ENCODE measurements at regions not wholly inside any gene's neighbourhood (a gene's known extent, or its start where the extent isn't known, plus 50 kb on each side); places are given as distances from the start of the nearest gene placed in this dataset.

DNA sequence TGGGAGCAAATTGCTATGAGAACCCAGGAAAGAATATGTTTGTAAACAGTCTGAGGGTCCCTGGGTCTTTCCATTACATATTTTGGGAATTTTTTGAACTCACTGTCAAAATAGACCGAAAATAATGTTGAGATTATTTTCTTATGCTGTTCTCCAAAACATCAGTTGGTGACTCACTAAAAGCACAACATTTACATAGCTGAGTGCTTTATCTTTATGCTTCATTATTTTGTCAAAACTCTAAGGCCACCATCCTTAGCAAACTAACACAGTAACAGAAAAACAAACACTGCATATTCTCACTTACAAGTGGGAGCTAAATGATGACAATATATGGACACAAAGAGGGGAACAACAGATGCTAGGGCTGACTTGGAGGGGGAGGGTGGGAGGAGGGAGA, 459.3 kb downstream of the ADGRL2 start:
- no peak overlapping the region for H4K91ac ChIP-seq (ENCODE audit: low read depth, low read length)

GRCh38 chr1:82258887-82259286, 458.2 kb downstream of the ADGRL2 start:
- Histone ChIP-seq H3K23ac (ENCODE audit: low read length) (no peak overlapping the region), H3K18ac (ENCODE audit: low read length) (no peak overlapping the region), H3K79me1 (ENCODE audit: low read length) (no peaks in the 10 kb centered on the region), H3K27ac (ENCODE audit: low read depth, low read length) (no peak overlapping the region), H3K4me2 (ENCODE audit: low read length) (no peak overlapping the region), H2AFZ (ENCODE audit: insufficient read depth, low read length, poor library complexity) (no peak overlapping the region), H2BK12ac (ENCODE audit: low read length) (no peak overlapping the region), H3K9ac (ENCODE audit: low read length) (no peak overlapping the region), H3K14ac (ENCODE audit: low read length) (no peak overlapping the region), H2AK5ac (ENCODE audit: low read length) (no peak overlapping the region), H3K4me3 (ENCODE audit: low read depth, low read length) (no peak overlapping the region), H4K91ac (ENCODE audit: low read depth, low read length) (no peak overlapping the region), H3K36me3 (ENCODE audit: control insufficient read depth in 1 of 2, insufficient read depth in 2 of 2, low read length in 2 of 2) (no peaks in the 10 kb centered on the region), H3K79me2 (ENCODE audit: control insufficient read depth, insufficient read depth, low read length, poor library complexity) (no peaks in the 10 kb centered on the region), H3K4me1 (ENCODE audit: control insufficient read depth in 1 of 2, insufficient read depth in 2 of 2, low read length in 2 of 2) (peaks cover 0 to 2% of the 10 kb centered on the region in 2 experiments), H2BK5ac (ENCODE audit: low read depth, low read length, poor library complexity) (no peak overlapping the region), H3K9me3 (ENCODE audit: insufficient read depth, low read depth, low read length) (no peaks in the 10 kb centered on the region), H3K27me3 (ENCODE audit: insufficient read depth, low read length) (no peaks in the 10 kb centered on the region), H4K12ac (ENCODE audit: low read depth, low read length) (no peak overlapping the region), H3K4ac (ENCODE audit: low read depth, low read length) (no peak overlapping the region), H2BK120ac (ENCODE audit: insufficient read depth, low read length, poor library complexity) (no peak overlapping the region), H4K8ac (ENCODE audit: low read depth, low read length) (no peak overlapping the region)
- DNase-seq = no peak
- no CpG with 5 or more reads among the region's 5 CpGs for WGBS (ENCODE audit: extremely low coverage, insufficient coverage, insufficient read length)

More for the DNA sequence above, 459.3 kb downstream of the ADGRL2 start:
- Histone ChIP-seq H2BK12ac (ENCODE audit: low read length) (no peak overlapping the region), H2AK5ac (ENCODE audit: low read length) (no peak overlapping the region), H3K14ac (ENCODE audit: low read length) (no peak overlapping the region), H3K9ac (ENCODE audit: low read length) (no peak overlapping the region), H3K36me3 (ENCODE audit: control insufficient read depth in 1 of 2, insufficient read depth in 2 of 2, low read length in 2 of 2) (no peaks in the 10 kb centered on the region), H4K8ac (ENCODE audit: low read depth, low read length) (no peak overlapping the region), H3K9me3 (ENCODE audit: insufficient read depth, low read depth, low read length) (no peaks in the 10 kb centered on the region), H3K79me2 (ENCODE audit: control insufficient read depth, insufficient read depth, low read length, poor library complexity) (no peaks in the 10 kb centered on the region), H3K18ac (ENCODE audit: low read length) (no peak overlapping the region), H3K4me2 (ENCODE audit: low read length) (no peak overlapping the region), H3K4me3 (ENCODE audit: low read depth, low read length) (no peak overlapping the region), H3K4ac (ENCODE audit: low read depth, low read length) (no peak overlapping the region), H3K27ac (ENCODE audit: low read depth, low read length) (no peak overlapping the region), H2AFZ (ENCODE audit: insufficient read depth, low read length, poor library complexity) (no peak overlapping the region), H3K23ac (ENCODE audit: low read length) (no peak overlapping the region), H2BK5ac (ENCODE audit: low read depth, low read length, poor library complexity) (no peak overlapping the region), H4K12ac (ENCODE audit: low read depth, low read length) (no peak overlapping the region), H3K79me1 (ENCODE audit: low read length) (no peaks in the 10 kb centered on the region), H3K27me3 (ENCODE audit: insufficient read depth, low read length) (no peaks in the 10 kb centered on the region), H3K4me1 (ENCODE audit: control insufficient read depth in 1 of 2, insufficient read depth in 2 of 2, low read length in 2 of 2) (peaks cover 0 to 2% of the 10 kb centered on the region in 2 experiments), H2BK120ac (ENCODE audit: insufficient read depth, low read length, poor library complexity) (no peak overlapping the region)
- no CpG with 5 or more reads among the region's 1 CpG for WGBS (ENCODE audit: extremely low coverage, insufficient coverage, insufficient read length)
- DNase-seq = no peak

DNA sequence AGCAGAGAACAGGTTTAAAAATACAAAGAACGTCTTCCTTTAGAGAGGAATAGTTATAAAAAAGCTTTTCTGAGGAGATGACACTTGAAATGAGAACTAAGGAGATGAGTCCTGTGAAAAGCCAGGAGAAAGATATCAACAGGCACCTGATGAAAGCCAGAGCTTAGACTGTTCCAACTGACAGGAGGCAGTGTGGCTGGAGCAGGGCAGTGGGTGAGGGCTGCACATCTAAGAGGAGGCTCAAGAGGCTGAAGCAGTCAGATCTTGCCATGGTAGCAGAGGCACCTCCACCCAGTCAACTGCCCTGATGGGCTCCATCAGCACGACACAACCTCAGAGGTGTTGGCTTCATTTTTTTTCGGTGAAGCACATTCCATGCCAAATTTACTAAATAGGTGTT, 445.3 kb downstream of the ADGRL2 start:
- no peak overlapping the region for H3K4me2 ChIP-seq (ENCODE audit: low read length)
- no peak overlapping the region for H2BK120ac ChIP-seq (ENCODE audit: insufficient read depth, low read length, poor library complexity)
- H3K79me1 ChIP-seq (ENCODE audit: low read length) = no peaks in the 10 kb centered on the region
- H3K18ac ChIP-seq (ENCODE audit: low read length) = no peak overlapping the region
- WGBS (ENCODE audit: extremely low coverage, insufficient coverage, insufficient read length) = no CpG with 5 or more reads among the region's 3 CpGs
- no peak overlapping the region for H4K91ac ChIP-seq (ENCODE audit: low read depth, low read length)
- H3K27ac ChIP-seq (ENCODE audit: low read depth, low read length) = no peak overlapping the region
- H4K8ac ChIP-seq (ENCODE audit: low read depth, low read length) = no peak overlapping the region
- no peak for DNase-seq
- no peak overlapping the region for H2AK5ac ChIP-seq (ENCODE audit: low read length)
- H3K9me3 ChIP-seq (ENCODE audit: insufficient read depth, low read depth, low read length) = no peaks in the 10 kb centered on the region
- H4K12ac ChIP-seq (ENCODE audit: low read depth, low read length) = no peak overlapping the region
- H3K4ac ChIP-seq (ENCODE audit: low read depth, low read length) = no peak overlapping the region
- H2BK5ac ChIP-seq (ENCODE audit: low read depth, low read length, poor library complexity) = no peak overlapping the region
- no peaks in the 10 kb centered on the region for H3K79me2 ChIP-seq (ENCODE audit: control insufficient read depth, insufficient read depth, low read length, poor library complexity)
- no peak overlapping the region for H3K9ac ChIP-seq (ENCODE audit: low read length)
- no peak overlapping the region for H3K14ac ChIP-seq (ENCODE audit: low read length)
- no peak overlapping the region for H3K23ac ChIP-seq (ENCODE audit: low read length)
- H3K4me3 ChIP-seq (ENCODE audit: low read depth, low read length) = no peak overlapping the region
- H3K27me3 ChIP-seq (ENCODE audit: insufficient read depth, low read length) = no peaks in the 10 kb centered on the region
- no peak overlapping the region for H2AFZ ChIP-seq (ENCODE audit: insufficient read depth, low read length, poor library complexity)
- H3K36me3 ChIP-seq (ENCODE audit: control insufficient read depth in 1 of 2, insufficient read depth in 2 of 2, low read length in 2 of 2) = no peaks in the 10 kb centered on the region
- no peak overlapping the region for H2BK12ac ChIP-seq (ENCODE audit: low read length)
- peaks cover 0 to 2% of the 10 kb centered on the region in 2 experiments for H3K4me1 ChIP-seq (ENCODE audit: control insufficient read depth in 1 of 2, insufficient read depth in 2 of 2, low read length in 2 of 2)

- Histone ChIP-seq H2BK12ac (ENCODE audit: low read length) (no peak overlapping the region), H3K36me3 (ENCODE audit: control insufficient read depth in 1 of 2, insufficient read depth in 2 of 2, low read length in 2 of 2) (no peaks in the 10 kb centered on the region), H2BK120ac (ENCODE audit: insufficient read depth, low read length, poor library complexity) (no peak overlapping the region), H3K18ac (ENCODE audit: low read length) (no peak overlapping the region), H3K23ac (ENCODE audit: low read length) (no peak overlapping the region), H2BK5ac (ENCODE audit: low read depth, low read length, poor library complexity) (no peak overlapping the region), H4K12ac (ENCODE audit: low read depth, low read length) (no peak overlapping the region), H2AK5ac (ENCODE audit: low read length) (no peak overlapping the region), H4K8ac (ENCODE audit: low read depth, low read length) (no peak overlapping the region), H3K9ac (ENCODE audit: low read length) (no peak overlapping the region), H3K27me3 (ENCODE audit: insufficient read depth, low read length) (no peaks in the 10 kb centered on the region), H2AFZ (ENCODE audit: insufficient read depth, low read length, poor library complexity) (no peak overlapping the region), H3K27ac (ENCODE audit: low read depth, low read length) (no peak overlapping the region), H3K9me3 (ENCODE audit: insufficient read depth, low read depth, low read length) (no peaks in the 10 kb centered on the region), H3K4me1 (ENCODE audit: control insufficient read depth in 1 of 2, insufficient read depth in 2 of 2, low read length in 2 of 2) (peaks cover 0 to 2% of the 10 kb centered on the region in 2 experiments), H3K79me2 (ENCODE audit: control insufficient read depth, insufficient read depth, low read length, poor library complexity) (no peaks in the 10 kb centered on the region), H3K14ac (ENCODE audit: low read length) (no peak overlapping the region), H3K4ac (ENCODE audit: low read depth, low read length) (no peak overlapping the region), H4K91ac (ENCODE audit: low read depth, low read length) (no peak overlapping the region), H3K4me2 (ENCODE audit: low read length) (no peak overlapping the region), H3K4me3 (ENCODE audit: low read depth, low read length) (no peak overlapping the region), H3K79me1 (ENCODE audit: low read length) (no peaks in the 10 kb centered on the region)
- no CpG with 5 or more reads among the region's 7 CpGs for WGBS (ENCODE audit: extremely low coverage, insufficient coverage, insufficient read length)
- DNase-seq = no peak
These were observed 444.7 kb downstream of the ADGRL2 start for GRCh38 chr1:82245345-82246014.
